Astrocyte of the spinal cord (primary cell): ENCODE measurements at regions not wholly inside any gene's neighbourhood (a gene's known extent, or its start where the extent isn't known, plus 50 kb on each side); places are given as distances from the start of the nearest gene placed in this dataset.

Experiments
- DNase-seq: peaks from one replicate; pipeline ENCODE4 v3.0.0; 2011; ENCODE audit warnings: low read depth, low spot score
- H3K4me3 ChIP-seq: 2 replicates; pipeline ENCODE4 v1.5.1; 2011; ENCODE audit warnings: low read depth, mild to moderate bottlenecking, low read length, moderate library complexity
- CTCF ChIP-seq: IDR thresholded peaks from 2 replicates; pipeline ENCODE4 v1.5.1; 2012; ENCODE audit warnings: low read depth, mild to moderate bottlenecking, low read length, inconsistent platforms
- in situ Hi-C: cut with HindIII; loops from 2 replicates; pipeline ENCODE4 v1.10.0; 2017; ENCODE audit warnings: low sequenced_read_pairs

GRCh38 chr4:156190615-156191014 is 236.9 kb upstream of the CTSO start:
- DNase-seq = peak; percentile 61
- no peak overlapping the region for H3K4me3 ChIP-seq
- in situ Hi-C loops = no loop called here
- no peak for TF ChIP-seq CTCF

GRCh38 chr4:156188596-156188995 is 234.9 kb upstream of the CTSO start:
- no peak for TF ChIP-seq CTCF
- H3K4me3 ChIP-seq = no peak overlapping the region
- no peak for DNase-seq
- in situ Hi-C loops = no loop called here

- in situ Hi-C loops = no loop called here
- no peak overlapping the region for H3K4me3 ChIP-seq
- DNase-seq = no peak
- no peak for TF ChIP-seq CTCF
These were observed 232.4 kb upstream of the CTSO start for GRCh38 chr4:156186111-156186510.

- DNase-seq = no peak
- no peak overlapping the region for H3K4me3 ChIP-seq
- no peak for TF ChIP-seq CTCF
- in situ Hi-C loops = no loop called here
These were observed 231.9 kb upstream of the CTSO start for GRCh38 chr4:156185514-156186055.

GRCh38 chr4:156182269-156182668 is 228.6 kb upstream of the CTSO start:
- H3K4me3 ChIP-seq = no peak overlapping the region
- DNase-seq = no peak
- in situ Hi-C loops = no loop called here
- no peak for TF ChIP-seq CTCF

- DNase-seq = no peak
- in situ Hi-C loops = no loop called here
- no peak overlapping the region for H3K4me3 ChIP-seq
- no peak for TF ChIP-seq CTCF
These were observed 224.3 kb upstream of the CTSO start for GRCh38 chr4:156177941-156178340.

- DNase-seq = no peak
- no peak for TF ChIP-seq CTCF
- H3K4me3 ChIP-seq = no peak overlapping the region
- in situ Hi-C loops = no loop called here
These were observed 223.2 kb upstream of the CTSO start for GRCh38 chr4:156176896-156177295.
